IMR-90 (cell line): ENCODE measurements at regions not wholly inside any gene's neighbourhood (a gene's known extent, or its start where the extent isn't known, plus 50 kb on each side); places are given as distances from the start of the nearest gene placed in this dataset.

Experiments used
- ATAC-seq: fragments of 200-7000 bp; cut with Tn5 transposase; 2 replicates; pipeline ENCODE4 v1.9.1; 2020; ENCODE audit warnings: low read depth, mild to moderate bottlenecking, moderate library complexity
- BruUV-seq: library from RNA; stranded (reverse); fragments of 400-500 nt; replicated peaks from 2 replicates; lab custom pipeline; 2021; lab: Mats Ljungman, UMichigan
- CTCF ChIA-PET: fragments of 300-600 bp; formaldehyde crosslinking; extraction: SDS; loops from one replicate; lab custom pipeline; 2021; ENCODE audit warnings: antibody characterized with exemption; lab: Yijun Ruan, JAX
- POLR2A ChIA-PET: fragments of 300-600 bp; sonication (Branson Sonifier 250); formaldehyde crosslinking; loops from one replicate; lab custom pipeline; 2022; ENCODE audit warnings: antibody characterized with exemption; ENCODE audit not compliant: unreplicated experiment; lab: Charles Lee
- DNase-seq: peaks from one replicate; pipeline ENCODE4 v3.0.0; 2013
- H2AFZ ChIP-seq: replicated peaks from 2 replicates; pipeline ENCODE3; 2013; ENCODE audit warnings: low read length, mild to moderate bottlenecking; ENCODE audit not compliant: poor library complexity
- H2AK5ac ChIP-seq: 2 replicates; pipeline ENCODE4 v1.6.1; 2013; ENCODE audit warnings: low read depth, low read length, inconsistent platforms
- H2AK9ac ChIP-seq: replicated peaks from 2 replicates; pipeline ENCODE3; 2013; ENCODE audit warnings: mild to moderate bottlenecking, low read depth, low read length, moderate library complexity; ENCODE audit not compliant: poor library complexity
- H2BK120ac ChIP-seq: 2 replicates; pipeline ENCODE4 v1.6.1; 2013; ENCODE audit warnings: low read depth, low read length, inconsistent platforms
- H2BK15ac ChIP-seq: 3 replicates; pipeline ENCODE4 v1.6.1; 2013; ENCODE audit warnings: low read depth, low read length, inconsistent platforms
- H2BK20ac ChIP-seq: 2 replicates; pipeline ENCODE4 v1.6.1; 2013; ENCODE audit warnings: low read depth, mild to moderate bottlenecking, inconsistent platforms, low read length, moderate library complexity
- H2BK5ac ChIP-seq: 2 replicates; pipeline ENCODE4 v1.6.1; 2013; ENCODE audit warnings: mild to moderate bottlenecking, low read depth, low read length, inconsistent platforms; ENCODE audit not compliant: poor library complexity, severe bottlenecking
- H3K14ac ChIP-seq: replicated peaks from 2 replicates; pipeline ENCODE4 v1.6.1; 2013; ENCODE audit warnings: low read depth, low read length, inconsistent platforms
- H3K18ac ChIP-seq: 2 replicates; pipeline ENCODE4 v1.6.1; 2013; ENCODE audit warnings: low read depth, low read length, control low read depth
- H3K23ac ChIP-seq: 2 replicates; pipeline ENCODE4 v1.6.1; 2013; ENCODE audit warnings: low read depth, low read length, inconsistent platforms
- H3K27ac ChIP-seq: 2 replicates; pipeline ENCODE4 v1.5.1; 2013; ENCODE audit warnings: mild to moderate bottlenecking, control low read depth, low read length; ENCODE audit not compliant: insufficient read depth
- H3K27me3 ChIP-seq: 2 replicates; pipeline ENCODE4 v1.6.1; 2013; ENCODE audit warnings: low read length; ENCODE audit not compliant: control insufficient read depth, insufficient read depth
- H3K36me3 ChIP-seq: 2 replicates; pipeline ENCODE4 v1.6.1; 2013; ENCODE audit warnings: low read length, mixed read lengths; ENCODE audit not compliant: control insufficient read depth, insufficient read depth
- H3K4ac ChIP-seq: 2 replicates; pipeline ENCODE4 v1.6.1; 2013; ENCODE audit warnings: low read depth, low read length, inconsistent platforms
- H3K4me1 ChIP-seq: 2 replicates; pipeline ENCODE4 v1.6.1; 2013; ENCODE audit warnings: low read length, mixed read lengths; ENCODE audit not compliant: control insufficient read depth, insufficient read depth
- H3K4me2 ChIP-seq: 2 replicates; pipeline ENCODE4 v1.6.1; 2013; ENCODE audit warnings: low read depth, mild to moderate bottlenecking, control low read depth, low read length, moderate library complexity
- H3K4me3 ChIP-seq: 2 replicates; pipeline ENCODE4 v1.5.1; 2013; ENCODE audit warnings: low read depth, mild to moderate bottlenecking, control low read depth, low read length, moderate library complexity; ENCODE audit not compliant: insufficient read depth
- H3K56ac ChIP-seq: 2 replicates; pipeline ENCODE4 v1.6.1; 2013; ENCODE audit warnings: low read length, inconsistent platforms; ENCODE audit not compliant: insufficient read depth; ENCODE audit errors: extremely low read depth
- H3K79me1 ChIP-seq, 2 experiments: 2 replicates each; pipeline ENCODE4 v1.6.1; 2013; ENCODE audit warnings: low read length in 2 of 2, inconsistent platforms in 1 of 2, low read depth in 1 of 2
- H3K9ac ChIP-seq: 2 replicates; pipeline ENCODE4 v1.6.1; 2013; ENCODE audit warnings: low read depth, low read length, control low read depth
- H3K9me1 ChIP-seq: 2 replicates; pipeline ENCODE4 v1.6.1; 2013; ENCODE audit warnings: low read length, inconsistent platforms; ENCODE audit not compliant: insufficient read depth
- H3K9me3 ChIP-seq: 2 replicates; pipeline ENCODE4 v1.6.1; 2013; ENCODE audit warnings: low read length; ENCODE audit not compliant: control insufficient read depth, insufficient read depth
- H4K20me1 ChIP-seq: 2 replicates; pipeline ENCODE4 v1.6.1; 2013; ENCODE audit warnings: low read length, inconsistent platforms; ENCODE audit not compliant: insufficient read depth
- H4K5ac ChIP-seq: 2 replicates; pipeline ENCODE4 v1.6.1; 2013; ENCODE audit warnings: mild to moderate bottlenecking, low read depth, low read length, control low read depth
- H4K8ac ChIP-seq, 2 experiments: 2 replicates each; pipeline ENCODE4 v1.6.1; 2013; ENCODE audit warnings: low read depth in 2 of 2, low read length in 2 of 2, control low read depth in 1 of 2, inconsistent platforms in 1 of 2
- H4K91ac ChIP-seq: 2 replicates; pipeline ENCODE4 v1.6.1; 2013; ENCODE audit warnings: low read depth, low read length, inconsistent platforms; ENCODE audit not compliant: insufficient read depth
- BHLHE40 ChIP-seq: fragments of 150-350 bp; IDR thresholded peaks from 2 replicates; pipeline ENCODE4 v1.6.1; 2016; ENCODE audit warnings: mild to moderate bottlenecking, low read depth, low read length
- CEBPB ChIP-seq: IDR thresholded peaks from 2 replicates; pipeline ENCODE4 v1.6.1; 2012; ENCODE audit warnings: low read depth, low read length, improper control_type of control experiment
- CHD1 ChIP-seq: IDR thresholded peaks from 2 replicates; pipeline ENCODE4 v1.6.1; 2012; ENCODE audit warnings: low read depth, low read length, improper control_type of control experiment
- FOS ChIP-seq: fragments of 150-350 bp; IDR thresholded peaks from 2 replicates; pipeline ENCODE4 v1.6.1; 2016; ENCODE audit warnings: low read depth, low read length
- MAFK ChIP-seq: IDR thresholded peaks from 2 replicates; pipeline ENCODE4 v1.6.1; 2012; ENCODE audit warnings: low read depth, low read length, improper control_type of control experiment
- MAZ ChIP-seq: IDR thresholded peaks from 2 replicates; pipeline ENCODE4 v1.6.1; 2012; ENCODE audit warnings: low read depth, mild to moderate bottlenecking, low read length, improper control_type of control experiment, moderate library complexity, borderline replicate concordance
- MXI1 ChIP-seq: IDR thresholded peaks from 2 replicates; pipeline ENCODE4 v1.6.1; 2012; ENCODE audit warnings: low read depth, mild to moderate bottlenecking, low read length, moderate library complexity, borderline replicate concordance
- NFE2L2 ChIP-seq: fragments of 150-350 bp; IDR thresholded peaks from 2 replicates; pipeline ENCODE4 v1.6.1; 2016; ENCODE audit warnings: low read depth, mild to moderate bottlenecking, low read length
- POLR2A ChIP-seq: IDR thresholded peaks from 2 replicates; pipeline ENCODE4 v1.6.1; 2012; ENCODE audit warnings: mild to moderate bottlenecking, low read depth, low read length
- RAD21 ChIP-seq: IDR thresholded peaks from 2 replicates; pipeline ENCODE4 v1.6.1; 2012; ENCODE audit warnings: low read length, improper control_type of control experiment
- RCOR1 ChIP-seq: IDR thresholded peaks from 2 replicates; pipeline ENCODE4 v1.6.1; 2012; ENCODE audit warnings: mild to moderate bottlenecking, low read length, improper control_type of control experiment; ENCODE audit not compliant: insufficient replicate concordance
- RFX5 ChIP-seq: IDR thresholded peaks from 2 replicates; pipeline ENCODE4 v1.8.0; 2012; ENCODE audit warnings: low read depth, mild to moderate bottlenecking, low read length, moderate library complexity
- SMC3 ChIP-seq: fragments of 150-350 bp; IDR thresholded peaks from 2 replicates; pipeline ENCODE4 v1.6.1; 2016; ENCODE audit warnings: low read depth, mild to moderate bottlenecking, antibody characterized with exemption, low read length, moderate library complexity
- WGBS, 2 experiments: methylation state at CpG; one replicate each; pipeline versions ENCODE4 v1.1.5 to v1.1.7; 2013; ENCODE audit warnings: missing lambda C conversion rate in 2 of 2; ENCODE audit not compliant: insufficient read length in 1 of 2; ENCODE audit errors: extremely low coverage in 2 of 2; 5-methylcytosine and 5-hydroxymethylcytosine counted together
- dilution Hi-C: fragments of 300-500 bp; cut with HindIII; formaldehyde crosslinking; loops from one replicate; pipeline ENCODE4 v1.14.3; 2018; ENCODE audit warnings: low sequenced_read_pairs; ENCODE audit not compliant: unreplicated experiment
- in situ Hi-C: fragments of 300-500 bp; cut with MboI; formaldehyde crosslinking; loops from 3 replicates; pipeline ENCODE4 v1.14.3; 2019; ENCODE audit warnings: low sequenced_read_pairs, inconsistent platforms, mixed read lengths
- intact Hi-C: fragments of 100-400 bp; cut with micrococcal nuclease; formaldehyde crosslinking; loops from 2 replicates; pipeline ENCODE4 v1.10.0; 2022
- TF ChIP-seq, protein P1 (sequence below): conservative IDR thresholded peaks from 2 replicates; pipeline ENCODE4 v1.5.1; 2012; ENCODE audit warnings: mild to moderate bottlenecking, low read depth, low read length, improper control_type of control experiment
- TF ChIP-seq, protein P2 (sequence below): fragments of 150-350 bp; IDR thresholded peaks from 2 replicates; pipeline ENCODE4 v1.6.1; 2017; ENCODE audit warnings: mild to moderate bottlenecking, antibody characterized with exemption, low read length, low read depth
- TF ChIP-seq, protein P3 (sequence below): fragments of 150-350 bp; IDR thresholded peaks from 2 replicates; pipeline ENCODE4 v1.6.1; 2016; ENCODE audit warnings: low read depth, mild to moderate bottlenecking, low read length, moderate library complexity, borderline replicate concordance

DNA sequence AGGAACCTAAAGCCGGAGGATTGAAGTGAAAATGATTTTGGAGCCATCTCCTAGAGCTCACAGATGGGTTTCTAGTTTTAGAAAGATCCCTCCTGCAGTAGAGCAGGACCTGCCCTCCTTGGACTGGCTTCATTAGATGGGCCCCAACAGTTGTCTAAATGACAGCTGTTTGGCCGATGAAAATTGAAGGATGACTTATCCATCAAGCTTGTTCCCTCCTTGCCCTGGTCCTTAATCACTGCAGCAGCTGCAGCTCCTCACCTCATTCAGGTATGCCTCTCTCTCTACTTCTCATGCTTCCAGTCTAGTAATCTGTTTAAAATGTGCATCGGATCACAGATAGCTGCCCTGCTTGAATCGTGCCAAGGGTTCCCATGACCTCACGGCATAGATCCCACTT, 677.6 kb downstream of the BCL11A start:
- BruUV-seq, result no TSS peak

More for the DNA sequence above, 677.6 kb downstream of the BCL11A start:
- ATAC-seq (no peak), DNase-seq (no peak)
- H3K27me3 ChIP-seq, result no peaks in the 10 kb centered on the region
- POLR2A ChIA-PET, result no interaction called here
- no peak overlapping the region for H4K91ac ChIP-seq
- intact Hi-C loops (no loop called here), in situ Hi-C loops (no loop called here), dilution Hi-C loops (no loop called here)
- H4K5ac ChIP-seq, result no peak overlapping the region
- no peak overlapping the region for H4K8ac ChIP-seq
- no peaks in the 10 kb centered on the region for H3K9me1 ChIP-seq
- H2BK20ac ChIP-seq, result no peak overlapping the region
- CTCF ChIA-PET, result no interaction called here
- H3K9ac ChIP-seq, result no peak overlapping the region
- no peak overlapping the region for H2AK9ac ChIP-seq
- H3K9me3 ChIP-seq, result 0 out of 2 replicates have a peak, but pooled peaks cover 2% of the 10 kb centered on the region
- no peaks in the 10 kb centered on the region for H4K20me1 ChIP-seq
- TF ChIP-seq, protein P1, sequence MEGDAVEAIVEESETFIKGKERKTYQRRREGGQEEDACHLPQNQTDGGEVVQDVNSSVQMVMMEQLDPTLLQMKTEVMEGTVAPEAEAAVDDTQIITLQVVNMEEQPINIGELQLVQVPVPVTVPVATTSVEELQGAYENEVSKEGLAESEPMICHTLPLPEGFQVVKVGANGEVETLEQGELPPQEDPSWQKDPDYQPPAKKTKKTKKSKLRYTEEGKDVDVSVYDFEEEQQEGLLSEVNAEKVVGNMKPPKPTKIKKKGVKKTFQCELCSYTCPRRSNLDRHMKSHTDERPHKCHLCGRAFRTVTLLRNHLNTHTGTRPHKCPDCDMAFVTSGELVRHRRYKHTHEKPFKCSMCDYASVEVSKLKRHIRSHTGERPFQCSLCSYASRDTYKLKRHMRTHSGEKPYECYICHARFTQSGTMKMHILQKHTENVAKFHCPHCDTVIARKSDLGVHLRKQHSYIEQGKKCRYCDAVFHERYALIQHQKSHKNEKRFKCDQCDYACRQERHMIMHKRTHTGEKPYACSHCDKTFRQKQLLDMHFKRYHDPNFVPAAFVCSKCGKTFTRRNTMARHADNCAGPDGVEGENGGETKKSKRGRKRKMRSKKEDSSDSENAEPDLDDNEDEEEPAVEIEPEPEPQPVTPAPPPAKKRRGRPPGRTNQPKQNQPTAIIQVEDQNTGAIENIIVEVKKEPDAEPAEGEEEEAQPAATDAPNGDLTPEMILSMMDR, result no peak
- TF ChIP-seq BHLHE40 (no peak), CHD1 (no peak), MAZ (no peak), RAD21 (no peak), RFX5 (no peak), CEBPB (no peak), MAFK (no peak), FOS (no peak), RCOR1 (no peak), SMC3 (no peak), MXI1 (no peak), POLR2A (no peak), NFE2L2 (no peak)
- TF ChIP-seq, protein P2, sequence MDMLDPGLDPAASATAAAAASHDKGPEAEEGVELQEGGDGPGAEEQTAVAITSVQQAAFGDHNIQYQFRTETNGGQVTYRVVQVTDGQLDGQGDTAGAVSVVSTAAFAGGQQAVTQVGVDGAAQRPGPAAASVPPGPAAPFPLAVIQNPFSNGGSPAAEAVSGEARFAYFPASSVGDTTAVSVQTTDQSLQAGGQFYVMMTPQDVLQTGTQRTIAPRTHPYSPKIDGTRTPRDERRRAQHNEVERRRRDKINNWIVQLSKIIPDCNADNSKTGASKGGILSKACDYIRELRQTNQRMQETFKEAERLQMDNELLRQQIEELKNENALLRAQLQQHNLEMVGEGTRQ, result no peak
- TF ChIP-seq, protein P3, sequence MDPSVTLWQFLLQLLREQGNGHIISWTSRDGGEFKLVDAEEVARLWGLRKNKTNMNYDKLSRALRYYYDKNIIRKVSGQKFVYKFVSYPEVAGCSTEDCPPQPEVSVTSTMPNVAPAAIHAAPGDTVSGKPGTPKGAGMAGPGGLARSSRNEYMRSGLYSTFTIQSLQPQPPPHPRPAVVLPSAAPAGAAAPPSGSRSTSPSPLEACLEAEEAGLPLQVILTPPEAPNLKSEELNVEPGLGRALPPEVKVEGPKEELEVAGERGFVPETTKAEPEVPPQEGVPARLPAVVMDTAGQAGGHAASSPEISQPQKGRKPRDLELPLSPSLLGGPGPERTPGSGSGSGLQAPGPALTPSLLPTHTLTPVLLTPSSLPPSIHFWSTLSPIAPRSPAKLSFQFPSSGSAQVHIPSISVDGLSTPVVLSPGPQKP, result no peak
- H3K14ac ChIP-seq, result no peak overlapping the region
- no peak overlapping the region for H3K4me3 ChIP-seq
- H3K4me2 ChIP-seq, result no peak overlapping the region
- H2AFZ ChIP-seq, result no peak overlapping the region
- no peaks in the 10 kb centered on the region for H3K79me1 ChIP-seq
- no CpG with 5 or more reads among the region's 5 CpGs for WGBS, 2 experiments
- H3K56ac ChIP-seq, result no peak overlapping the region
- H3K27ac ChIP-seq, result no peak overlapping the region
- H3K18ac ChIP-seq, result no peak overlapping the region
- H3K36me3 ChIP-seq, result no peaks in the 10 kb centered on the region
- H2BK120ac ChIP-seq, result no peak overlapping the region
- no peak overlapping the region for H2BK15ac ChIP-seq
- no peak overlapping the region for H2AK5ac ChIP-seq
- H2BK5ac ChIP-seq, result no peak overlapping the region
- H3K4ac ChIP-seq, result no peak overlapping the region
- no peak overlapping the region for H3K23ac ChIP-seq
- no peaks in the 10 kb centered on the region for H3K4me1 ChIP-seq
